Duodenal mucosa (tissue), 2 donors: ENCODE measurements at regions not wholly inside any gene's neighbourhood (a gene's known extent, or its start where the extent isn't known, plus 50 kb on each side); places are given as distances from the start of the nearest gene placed in this dataset.

Source experiments
- H3K27ac ChIP-seq: one replicate; pipeline ENCODE4 v1.7.0; 2013; ENCODE audit warnings: low read depth, low read length
- H3K27me3 ChIP-seq, 2 donors: one replicate each; pipeline ENCODE4 v1.7.0; 2013; ENCODE audit warnings: low read length in 2 of 2, control low read depth in 1 of 2; ENCODE audit not compliant: insufficient read depth in 2 of 2, control insufficient read depth in 1 of 2
- H3K36me3 ChIP-seq, 2 donors: one replicate each; pipeline ENCODE4 v1.7.0; 2013; ENCODE audit warnings: low read length in 2 of 2, control low read depth in 1 of 2; ENCODE audit not compliant: insufficient read depth in 2 of 2, control insufficient read depth in 1 of 2
- H3K4me1 ChIP-seq, 2 donors: one replicate each; pipeline ENCODE4 v1.7.0; 2013; ENCODE audit warnings: low read length in 2 of 2, control low read depth in 1 of 2; ENCODE audit not compliant: insufficient read depth in 2 of 2, control insufficient read depth in 1 of 2
- H3K4me3 ChIP-seq, 2 donors: one replicate each; pipeline ENCODE4 v1.7.0; 2013; ENCODE audit warnings: low read length in 2 of 2, low read depth in 1 of 2
- H3K9ac ChIP-seq, 2 donors: one replicate each; pipeline ENCODE4 v1.7.0; 2013; ENCODE audit warnings: low read length in 2 of 2, low read depth in 1 of 2
- H3K9me3 ChIP-seq, 2 donors: one replicate each; pipeline ENCODE4 v1.7.0; 2013; ENCODE audit warnings: low read length in 2 of 2, control low read depth in 1 of 2; ENCODE audit not compliant: control insufficient read depth in 1 of 2

DNA sequence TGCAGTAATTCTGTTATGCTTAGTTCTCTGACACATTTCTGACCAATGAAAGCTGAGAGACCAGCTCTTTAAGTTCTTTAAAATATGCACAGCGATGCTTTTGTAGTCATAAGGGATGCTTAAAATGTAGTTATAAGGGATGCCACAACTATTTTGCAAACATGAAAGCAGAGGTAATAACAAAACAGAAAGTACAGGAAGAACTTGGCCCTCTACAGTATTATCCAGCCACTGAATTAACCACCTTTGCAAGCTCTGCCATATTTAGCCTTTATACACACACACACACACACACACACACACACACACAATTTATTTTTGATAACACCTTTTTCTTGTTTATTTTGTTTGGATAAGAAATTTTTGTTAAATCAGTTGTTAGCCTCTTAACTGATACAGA is 590.0 kb downstream of the FAT4 start:
- Histone ChIP-seq H3K27ac (no peak overlapping the region), H3K9me3 (no peaks in the 10 kb centered on the region), H3K4me1 (no peaks in the 10 kb centered on the region), H3K27me3 (no peaks in the 10 kb centered on the region), H3K4me3 (no peak overlapping the region), H3K9ac (no peak overlapping the region), H3K36me3 (no peaks in the 10 kb centered on the region)

DNA sequence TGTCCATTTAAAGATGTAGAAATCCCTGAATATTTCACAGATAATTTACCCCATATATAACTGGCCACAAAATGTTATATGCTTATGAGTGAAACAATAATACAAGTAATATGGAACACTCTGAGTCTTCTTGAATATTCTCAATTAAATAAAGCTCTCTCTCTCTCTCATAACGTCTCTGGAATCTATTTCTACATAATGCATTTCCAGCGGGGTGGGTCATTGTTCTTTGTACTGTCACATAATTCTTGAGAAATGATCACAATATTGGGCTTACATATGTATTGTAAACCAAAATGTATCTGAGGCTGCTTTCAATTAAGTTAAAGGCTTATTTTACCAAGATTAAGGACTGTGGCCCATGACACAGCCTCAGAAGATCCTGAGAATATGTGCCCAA is 596.3 kb downstream of the FAT4 start:
- H3K36me3 ChIP-seq = no peaks in the 10 kb centered on the region
- H3K4me3 ChIP-seq = no peak overlapping the region
- H3K9ac ChIP-seq = no peak overlapping the region
- no peaks in the 10 kb centered on the region for H3K4me1 ChIP-seq
- H3K27me3 ChIP-seq = no peaks in the 10 kb centered on the region
- peaks cover 0 to 1% of the 10 kb centered on the region in 2 donors for H3K9me3 ChIP-seq
- H3K27ac ChIP-seq = no peak overlapping the region

DNA sequence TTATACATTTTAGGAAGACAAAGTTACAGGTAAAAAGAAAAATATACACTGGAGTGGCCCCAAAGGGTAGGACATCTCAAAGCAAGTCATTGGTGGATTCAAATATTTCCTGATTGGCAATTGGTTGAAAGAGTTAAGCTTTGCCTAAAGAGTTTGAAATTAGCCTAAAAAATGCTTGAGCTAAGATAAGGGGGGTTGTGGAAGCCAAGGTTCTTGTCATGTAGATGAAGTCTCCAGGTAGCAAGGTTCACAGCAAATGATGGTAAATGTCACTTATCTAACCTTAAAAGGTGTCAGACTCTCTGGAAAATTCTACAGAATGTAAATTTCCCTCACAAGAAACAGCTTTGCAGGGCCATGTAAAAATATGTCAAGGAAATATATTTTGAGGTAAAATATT is 596.7 kb downstream of the FAT4 start:
- H3K36me3 ChIP-seq = no peaks in the 10 kb centered on the region
- no peaks in the 10 kb centered on the region for H3K4me1 ChIP-seq
- no peak overlapping the region for H3K27ac ChIP-seq
- H3K9ac ChIP-seq = no peak overlapping the region
- no peaks in the 10 kb centered on the region for H3K27me3 ChIP-seq
- no peak overlapping the region for H3K4me3 ChIP-seq
- peaks cover 0 to 1% of the 10 kb centered on the region in 2 donors for H3K9me3 ChIP-seq

DNA sequence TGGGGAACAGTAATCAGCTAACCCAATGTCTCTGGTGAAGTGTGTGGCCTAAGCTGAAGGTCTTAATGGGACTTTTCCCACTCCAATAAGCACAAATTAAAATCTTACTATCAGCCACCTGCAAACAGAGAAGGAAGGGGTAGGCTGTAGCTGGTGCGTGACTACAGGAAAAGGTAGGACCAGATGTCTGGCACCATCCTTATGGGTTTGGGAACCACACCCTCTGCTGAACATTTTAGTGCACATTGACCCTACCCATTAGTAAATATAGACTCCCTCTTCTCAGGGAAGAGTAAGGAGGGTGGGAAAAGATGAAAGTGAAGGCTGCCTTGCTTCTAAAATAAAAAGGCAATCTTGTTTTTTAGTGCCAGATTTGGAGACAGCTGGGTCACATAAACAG is 602.8 kb downstream of the FAT4 start:
- Histone ChIP-seq H3K27ac (no peak overlapping the region), H3K9me3 (no peaks in the 10 kb centered on the region), H3K9ac (no peak overlapping the region), H3K4me3 (no peak overlapping the region), H3K4me1 (no peaks in the 10 kb centered on the region), H3K36me3 (no peaks in the 10 kb centered on the region), H3K27me3 (no peaks in the 10 kb centered on the region)

DNA sequence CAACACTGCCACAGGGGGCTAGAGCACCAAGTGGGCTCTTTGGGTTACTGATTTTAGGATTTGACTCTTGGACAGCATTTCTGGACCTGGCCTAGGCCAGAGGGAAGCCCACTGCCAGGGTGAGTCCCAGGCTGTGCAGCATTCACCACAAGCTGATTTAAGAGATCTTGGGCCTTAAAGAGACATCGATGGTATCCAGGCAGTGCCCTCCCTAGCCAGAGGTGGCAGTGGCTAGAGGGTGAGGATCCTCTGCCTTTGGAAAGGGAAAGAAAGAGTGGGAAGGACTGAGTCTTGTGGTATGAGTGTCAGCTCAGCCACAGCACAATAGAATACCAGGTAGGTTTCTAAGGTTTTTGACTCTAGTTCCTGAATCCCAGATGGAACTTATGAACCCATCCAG is 613.9 kb downstream of the FAT4 start:
- Histone ChIP-seq H3K9me3 (peaks cover 7 to 13% of the 10 kb centered on the region in 2 donors), H3K27ac (no peak overlapping the region), H3K27me3 (no peaks in the 10 kb centered on the region), H3K9ac (no peak overlapping the region), H3K4me3 (no peak overlapping the region), H3K4me1 (no peaks in the 10 kb centered on the region), H3K36me3 (no peaks in the 10 kb centered on the region)

DNA sequence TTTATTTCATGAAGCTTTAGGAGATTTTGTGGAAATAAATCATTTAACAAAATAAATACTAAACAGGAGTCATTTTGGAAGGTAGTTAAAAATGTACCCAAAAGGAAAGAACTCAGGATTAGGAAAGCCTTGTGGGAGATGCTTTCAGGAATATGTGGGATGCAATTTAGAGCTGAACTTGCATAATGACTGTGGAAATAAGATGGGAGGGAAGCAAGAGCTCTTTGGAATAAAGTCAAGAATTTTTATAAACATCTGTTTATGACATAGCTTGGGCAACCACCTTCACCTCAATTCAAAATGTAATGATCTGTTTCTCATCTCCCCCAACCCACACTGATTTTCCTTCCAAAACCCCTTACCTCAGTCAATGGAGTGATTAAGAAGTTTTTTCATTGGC is 623.8 kb downstream of the FAT4 start:
- no peaks in the 10 kb centered on the region for H3K36me3 ChIP-seq
- H3K4me1 ChIP-seq = no peaks in the 10 kb centered on the region
- no peaks in the 10 kb centered on the region for H3K27me3 ChIP-seq
- no peak overlapping the region for H3K27ac ChIP-seq
- no peak overlapping the region for H3K4me3 ChIP-seq
- H3K9me3 ChIP-seq = peaks cover 0 to 2% of the 10 kb centered on the region in 2 donors
- H3K9ac ChIP-seq = no peak overlapping the region

DNA sequence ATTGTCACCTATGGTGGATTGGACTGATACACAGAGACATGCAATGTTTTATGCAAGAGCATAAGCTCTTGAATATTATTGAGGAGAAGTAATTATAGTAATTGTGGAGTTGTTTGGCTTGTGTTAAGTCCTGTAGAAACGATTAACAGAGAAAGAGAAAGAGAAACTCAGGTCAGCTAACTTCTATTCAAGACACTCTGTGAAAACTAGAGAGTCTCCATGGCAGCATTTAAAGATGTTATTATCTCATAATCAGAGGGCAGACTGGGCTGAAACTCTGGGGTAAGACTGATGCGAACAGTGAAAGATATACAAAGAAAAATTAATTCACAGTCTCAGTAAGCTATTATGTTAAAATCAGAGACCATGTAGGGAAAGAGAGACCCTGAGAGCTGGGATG is 625.7 kb downstream of the FAT4 start:
- no peak overlapping the region for H3K4me3 ChIP-seq
- H3K4me1 ChIP-seq = no peaks in the 10 kb centered on the region
- H3K9me3 ChIP-seq = no peaks in the 10 kb centered on the region
- H3K27ac ChIP-seq = no peak overlapping the region
- no peaks in the 10 kb centered on the region for H3K36me3 ChIP-seq
- no peak overlapping the region for H3K9ac ChIP-seq
- no peaks in the 10 kb centered on the region for H3K27me3 ChIP-seq

DNA sequence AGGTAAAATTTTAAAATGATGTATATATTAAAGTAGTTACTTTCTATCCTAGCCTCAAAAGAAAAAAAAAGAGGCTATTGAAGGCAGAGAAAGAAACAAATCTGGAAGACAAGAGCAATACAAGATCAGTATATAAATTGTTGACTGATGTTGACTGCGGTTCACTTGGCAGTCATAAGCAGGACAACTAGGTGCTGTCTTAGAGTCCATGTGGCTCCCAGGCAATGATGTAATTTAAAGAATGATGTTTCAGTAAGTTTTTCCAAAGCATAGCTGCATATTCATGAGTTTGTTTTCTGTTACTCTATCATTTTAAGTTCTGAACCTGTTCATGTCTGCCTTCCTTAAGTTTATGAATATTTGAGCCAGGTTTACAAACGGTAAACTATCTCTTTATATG is 630.2 kb downstream of the FAT4 start:
- Histone ChIP-seq H3K36me3 (no peaks in the 10 kb centered on the region), H3K27ac (no peak overlapping the region)

DNA sequence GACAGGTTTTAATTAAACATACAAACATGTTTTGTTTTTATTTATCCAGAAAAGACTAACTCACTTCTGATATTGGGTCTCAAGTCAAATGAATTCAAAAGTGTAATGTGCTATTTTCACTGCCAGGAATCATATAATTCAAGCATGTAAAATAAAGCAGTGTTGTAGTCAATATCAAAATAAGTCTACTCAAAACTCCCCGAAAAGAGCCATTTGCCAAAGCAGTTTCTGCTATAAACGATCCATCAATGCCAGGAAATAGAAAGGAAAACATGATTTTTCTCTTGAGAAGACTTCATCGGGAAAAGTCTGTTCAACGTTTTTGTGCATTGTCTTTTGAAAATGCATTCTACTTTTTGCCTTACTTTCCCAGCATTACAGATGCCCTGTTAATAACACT is 633.3 kb downstream of the FAT4 start:
- H3K9ac ChIP-seq = no peak overlapping the region
- H3K4me3 ChIP-seq = no peak overlapping the region
- no peaks in the 10 kb centered on the region for H3K36me3 ChIP-seq
- H3K9me3 ChIP-seq = no peaks in the 10 kb centered on the region
- no peaks in the 10 kb centered on the region for H3K27me3 ChIP-seq
- no peak overlapping the region for H3K27ac ChIP-seq
- no peaks in the 10 kb centered on the region for H3K4me1 ChIP-seq

More for the DNA sequence above, 630.2 kb downstream of the FAT4 start:
- Histone ChIP-seq H3K4me3 (no peak overlapping the region), H3K9me3 (no peaks in the 10 kb centered on the region), H3K9ac (no peak overlapping the region), H3K27me3 (no peaks in the 10 kb centered on the region), H3K4me1 (no peaks in the 10 kb centered on the region)

DNA sequence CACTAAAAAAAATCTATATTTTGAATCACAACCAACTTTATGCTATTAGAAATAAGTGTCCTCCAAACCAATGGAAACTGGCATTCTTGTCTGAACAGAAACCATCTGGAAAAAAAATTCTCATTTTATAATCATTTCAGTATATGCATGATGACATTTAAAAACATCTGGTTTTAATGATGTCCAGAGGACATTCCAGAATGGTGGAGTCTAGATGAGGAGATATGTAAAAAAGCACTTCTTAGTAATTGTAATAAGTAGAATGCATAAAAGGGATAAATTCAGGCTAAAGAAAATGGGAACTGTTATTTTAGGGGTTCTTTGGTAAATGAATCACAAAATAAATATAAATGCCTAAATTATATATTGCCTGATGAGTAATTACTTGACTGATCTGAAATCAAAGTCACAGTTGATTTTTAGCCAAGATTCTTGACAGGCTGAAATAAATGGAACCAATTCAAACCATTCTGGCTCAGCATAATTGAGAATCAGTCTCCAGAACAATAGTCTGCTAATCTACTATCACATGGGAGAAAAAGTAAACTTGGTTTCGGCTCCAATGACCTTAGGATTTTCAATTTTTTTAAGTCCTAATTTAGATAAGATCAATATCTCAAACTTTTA is 636.6 kb downstream of the FAT4 start:
- H3K9me3 ChIP-seq = no peaks in the 10 kb centered on the region
- H3K36me3 ChIP-seq = no peaks in the 10 kb centered on the region
- no peak overlapping the region for H3K27ac ChIP-seq
- H3K9ac ChIP-seq = no peak overlapping the region
- H3K4me1 ChIP-seq = no peaks in the 10 kb centered on the region
- no peak overlapping the region for H3K4me3 ChIP-seq
- no peaks in the 10 kb centered on the region for H3K27me3 ChIP-seq

DNA sequence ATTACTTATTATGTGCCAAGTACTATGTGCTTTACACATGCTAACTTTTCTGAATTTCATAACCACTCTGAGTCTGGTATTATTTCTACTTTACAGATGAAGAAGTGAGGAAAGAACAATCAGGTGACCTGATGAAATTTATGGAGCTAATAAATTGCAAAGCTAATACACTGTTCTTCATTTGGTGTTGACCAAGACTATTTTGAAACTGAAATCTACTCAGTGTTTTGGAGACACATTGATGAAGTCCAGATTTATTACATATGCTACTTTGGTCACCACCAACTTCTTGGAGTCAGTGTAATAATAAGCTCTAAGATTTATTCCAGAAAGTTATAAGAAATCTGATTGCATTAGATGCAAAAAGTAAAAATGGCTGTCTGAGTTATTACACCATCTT is 637.9 kb downstream of the FAT4 start:
- H3K4me1 ChIP-seq = no peaks in the 10 kb centered on the region
- no peak overlapping the region for H3K27ac ChIP-seq
- H3K9me3 ChIP-seq = no peaks in the 10 kb centered on the region
- no peaks in the 10 kb centered on the region for H3K27me3 ChIP-seq
- H3K9ac ChIP-seq = no peak overlapping the region
- H3K4me3 ChIP-seq = no peak overlapping the region
- no peaks in the 10 kb centered on the region for H3K36me3 ChIP-seq
